HuH-7 (cell line): ENCODE measurements at regions not wholly inside any gene's neighbourhood (a gene's known extent, or its start where the extent isn't known, plus 50 kb on each side); places are given as distances from the start of the nearest gene placed in this dataset.
"Not testable (repeated sequence)": the region's sequence is repeated elsewhere in the genome, so short reads cannot be mapped to it uniquely, and the experiment has no call there.

ENCODE experiments used
- DNase-seq: peaks from one replicate; pipeline ENCODE4 v3.0.0; 2011; ENCODE audit warnings: low spot score

GRCh38 chr11:128157423-128158298 lies 429.7 kb downstream of the ETS1 start:
- peak; percentile 28 for DNase-seq

GRCh38 chr11:128156486-128156885 lies 430.9 kb downstream of the ETS1 start:
- no peak for DNase-seq

- DNase-seq, result no peak
These were observed 431.8 kb downstream of the ETS1 start for GRCh38 chr11:128155590-128155989.

- DNase-seq, result no peak
These were observed 433.7 kb downstream of the ETS1 start for GRCh38 chr11:128153697-128154048.

GRCh38 chr11:128152796-128153696 lies 434.3 kb downstream of the ETS1 start:
- no peak for DNase-seq

GRCh38 chr11:128151780-128152179 lies 435.6 kb downstream of the ETS1 start:
- no peak for DNase-seq

- DNase-seq, result no peak
These were observed 436.0 kb downstream of the ETS1 start for GRCh38 chr11:128151338-128151737.

- DNase-seq, result no peak
These were observed 439.1 kb downstream of the ETS1 start for GRCh38 chr11:128148208-128148607.

- DNase-seq, result no peak
These were observed 440.3 kb downstream of the ETS1 start for GRCh38 chr11:128146926-128147605.

GRCh38 chr11:128140293-128140692 lies 447.1 kb downstream of the ETS1 start:
- DNase-seq, result not testable (repeated sequence)

- DNase-seq, result no peak
These were observed 451.9 kb downstream of the ETS1 start for GRCh38 chr11:128135451-128135850.

- no peak for DNase-seq
These were observed 453.9 kb downstream of the ETS1 start for GRCh38 chr11:128133501-128133900.

- no peak for DNase-seq
These were observed 457.3 kb downstream of the ETS1 start for GRCh38 chr11:128130052-128130451.

- DNase-seq, result no peak
These were observed 461.6 kb downstream of the ETS1 start for GRCh38 chr11:128125723-128126122.

GRCh38 chr11:128116885-128117284 lies 470.5 kb downstream of the ETS1 start:
- DNase-seq, result no peak

- no peak for DNase-seq
These were observed 470.9 kb downstream of the ETS1 start for GRCh38 chr11:128116447-128116846.

- DNase-seq, result no peak
These were observed 481.4 kb downstream of the ETS1 start for GRCh38 chr11:128105950-128106349.

- DNase-seq, result no peak
These were observed 481.8 kb downstream of the ETS1 start for GRCh38 chr11:128105511-128105910.

- DNase-seq, result no peak
These were observed 484.0 kb downstream of the ETS1 start for GRCh38 chr11:128103278-128103873.

GRCh38 chr11:128098781-128099180 lies 488.6 kb downstream of the ETS1 start:
- DNase-seq, result no peak

GRCh38 chr11:128095466-128095981 lies 491.8 kb downstream of the ETS1 start:
- no peak for DNase-seq

- no peak for DNase-seq
These were observed 493.7 kb downstream of the ETS1 start for GRCh38 chr11:128093689-128094088.
